Activated naive CD8-positive, alpha-beta T cell treated with anti-CD3 and anti-CD28 coated beads, Interleukin-2, amount 10 ng/mL, durations not matched to agents 7 days and 5 days (primary cell): ENCODE measurements at regions not wholly inside any gene's neighbourhood (a gene's known extent, or its start where the extent isn't known, plus 50 kb on each side); places are given as distances from the start of the nearest gene placed in this dataset.
A peak's percentile ranks its signal among the peaks of the same experiment; 100 is the strongest.
"Not testable (repeated sequence)": the region's sequence is repeated elsewhere in the genome, so short reads cannot be mapped to it uniquely, and the experiment has no call there.

Experiments
- ATAC-seq: fragments of 150-1000 bp; cut with Tn5 transposase; one replicate; pipeline ENCODE4 v1.10.0; 2021; ENCODE audit warnings: low read depth, moderate library complexity
- POLR2A ChIA-PET: fragments of 350-600 bp; sonication (Branson Sonifier 250); formaldehyde crosslinking; loops from one replicate; lab custom pipeline; 2021; ENCODE audit warnings: antibody characterized with exemption; lab: Charles Lee
- DNase-seq: peaks from one replicate; pipeline ENCODE4 v3.0.0; 2021
- H3K27ac Mint-ChIP-seq: one replicate; pipeline ENCODE4 v1.8.0; 2022; ENCODE audit warnings: mild to moderate bottlenecking, mixed read lengths
- H3K27me3 Mint-ChIP-seq: one replicate; pipeline ENCODE4 v1.8.0; 2022; ENCODE audit warnings: mild to moderate bottlenecking, moderate library complexity, mixed read lengths
- H3K36me3 Mint-ChIP-seq: one replicate; pipeline ENCODE4 v1.8.0; 2021; ENCODE audit warnings: mild to moderate bottlenecking, mixed read lengths
- H3K4me1 Mint-ChIP-seq: one replicate; pipeline ENCODE4 v1.8.0; 2021; ENCODE audit warnings: mixed read lengths
- H3K4me3 Mint-ChIP-seq: one replicate; pipeline ENCODE4 v1.8.0; 2022; ENCODE audit warnings: mild to moderate bottlenecking, moderate library complexity, mixed read lengths
- H3K9me3 Mint-ChIP-seq: one replicate; pipeline ENCODE4 v1.8.0; 2021; ENCODE audit warnings: mixed read lengths

DNA sequence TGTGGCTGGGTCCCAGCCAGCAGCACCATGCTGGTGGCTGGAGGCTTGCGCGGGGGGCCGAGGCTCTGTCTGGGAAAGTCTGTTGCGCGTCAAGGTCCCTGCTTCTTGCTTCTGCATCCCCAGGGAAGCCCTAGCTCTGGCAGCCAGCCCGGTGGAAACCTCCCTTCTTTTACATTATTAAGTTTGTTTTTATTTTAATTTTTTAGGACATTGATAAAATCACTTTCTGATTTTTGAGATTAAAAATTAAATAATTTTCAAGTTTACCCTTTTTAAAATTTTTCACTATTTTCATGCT is 81.6 kb downstream of the TRIM51G start:
- H3K36me3 Mint-ChIP-seq, H3K4me3 Mint-ChIP-seq, ATAC-seq, H3K9me3 Mint-ChIP-seq, H3K27ac Mint-ChIP-seq, H3K27me3 Mint-ChIP-seq, POLR2A ChIA-PET, DNase-seq, H3K4me1 Mint-ChIP-seq: not testable (repeated sequence)

GRCh38 chr11:48901381-48902152 is 82.1 kb downstream of the TRIM51G start:
- H3K27ac Mint-ChIP-seq, H3K36me3 Mint-ChIP-seq, H3K4me3 Mint-ChIP-seq, H3K9me3 Mint-ChIP-seq, H3K27me3 Mint-ChIP-seq, H3K4me1 Mint-ChIP-seq, POLR2A ChIA-PET, ATAC-seq: not testable (repeated sequence)
- DNase-seq, result peak; percentile 10

DNA sequence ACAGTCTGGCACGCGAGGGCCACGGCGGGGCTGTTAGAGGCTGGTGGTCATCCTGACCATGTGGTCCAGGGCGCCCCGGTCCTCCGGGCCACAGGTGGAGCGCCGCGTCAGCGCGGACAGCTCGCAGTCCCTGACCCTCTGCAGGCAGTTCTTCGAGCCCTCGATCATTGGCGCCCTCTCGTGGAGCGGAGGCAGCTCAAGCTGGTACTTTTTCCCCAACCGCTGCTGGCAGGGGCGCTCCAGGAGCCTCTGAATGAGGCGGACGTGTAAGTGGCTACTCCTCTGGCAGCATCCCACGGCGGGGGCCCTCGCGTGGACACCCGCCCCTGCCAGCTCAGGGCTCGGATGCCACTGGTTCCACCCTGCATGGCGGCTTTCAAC is 82.9 kb downstream of the TRIM51G start:
- H3K36me3 Mint-ChIP-seq, ATAC-seq, H3K9me3 Mint-ChIP-seq, H3K4me3 Mint-ChIP-seq, H3K4me1 Mint-ChIP-seq, H3K27ac Mint-ChIP-seq, POLR2A ChIA-PET, H3K27me3 Mint-ChIP-seq: not testable (repeated sequence)
- peak; percentile 17 for DNase-seq

DNA sequence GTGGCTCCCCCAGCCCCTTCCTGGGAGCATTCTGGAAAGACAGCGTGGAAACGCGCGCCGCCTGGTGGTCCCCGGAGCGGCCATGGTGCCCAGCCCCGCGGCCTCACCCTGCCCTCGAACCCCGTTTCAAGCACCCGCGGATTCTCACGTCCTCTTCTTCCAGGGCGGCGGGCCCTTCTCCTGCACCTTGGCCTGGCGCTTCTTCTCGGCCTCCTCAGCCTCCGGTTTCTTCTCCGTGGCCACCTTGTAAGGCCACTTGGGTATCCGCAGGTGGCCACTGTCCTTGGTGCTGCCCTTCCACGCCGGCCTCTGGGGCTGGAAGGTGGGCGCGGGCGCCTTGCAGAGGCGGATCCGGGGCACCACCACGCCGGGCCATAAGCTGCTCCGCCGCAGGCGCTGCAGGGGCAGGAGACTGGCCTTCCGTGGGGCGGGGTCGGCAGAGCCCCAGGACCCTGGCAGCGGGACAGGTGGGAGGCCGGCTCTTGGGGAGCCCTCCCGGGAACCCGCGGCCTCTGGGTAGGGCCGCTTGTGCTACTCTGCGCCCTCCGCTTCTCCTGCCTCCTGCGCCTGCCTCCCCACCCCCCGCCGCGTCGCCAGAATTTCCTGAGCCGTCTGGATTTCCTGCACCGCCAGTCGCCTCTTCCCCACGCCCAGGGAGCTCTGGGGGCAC is 83.4 kb downstream of the TRIM51G start:
- Mint-ChIP-seq H3K9me3 (no peaks in the 10 kb centered on the region), H3K4me1 (no peaks in the 10 kb centered on the region), H3K27me3 (no peaks in the 10 kb centered on the region), H3K36me3 (no peaks in the 10 kb centered on the region), H3K27ac (no peak overlapping the region), H3K4me3 (no peak overlapping the region)
- no peak for ATAC-seq
- DNase-seq, result peak; percentile 11
- POLR2A ChIA-PET, result no interaction called here

- H3K9me3 Mint-ChIP-seq, result peaks cover 5% of the 10 kb centered on the region
- no peak overlapping the region for H3K27ac Mint-ChIP-seq
- no peaks in the 10 kb centered on the region for H3K4me1 Mint-ChIP-seq
- no peaks in the 10 kb centered on the region for H3K27me3 Mint-ChIP-seq
- H3K36me3 Mint-ChIP-seq, result no peaks in the 10 kb centered on the region
- H3K4me3 Mint-ChIP-seq, result no peak overlapping the region
- no peak for ATAC-seq
- POLR2A ChIA-PET, result no interaction called here
- no peak for DNase-seq
Measured at GRCh38 chr11:48880021-48880441, 103.7 kb downstream of the TRIM51G start.

DNA sequence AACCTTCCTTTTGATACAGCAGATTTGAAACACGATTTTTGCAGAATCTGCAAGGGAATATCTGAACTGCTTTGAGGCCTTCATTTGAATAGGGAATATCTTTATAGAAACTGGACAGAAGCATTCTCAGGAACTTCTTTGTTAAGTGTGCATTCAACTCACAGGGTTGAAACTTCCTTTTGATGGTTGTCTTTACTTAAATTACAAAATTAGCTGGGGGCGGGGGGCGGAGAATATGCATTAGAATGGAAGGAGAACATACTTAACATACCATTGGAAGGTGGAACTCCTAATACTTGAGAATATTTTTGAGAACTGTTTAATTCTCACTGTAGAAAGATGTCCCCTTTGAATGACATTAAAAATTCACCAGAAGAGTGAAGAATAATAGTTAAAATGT is 104.4 kb downstream of the TRIM51G start:
- ATAC-seq, result no peak
- no peak for DNase-seq
- POLR2A ChIA-PET, result no interaction called here
- Mint-ChIP-seq H3K27ac (no peak overlapping the region), H3K27me3 (no peaks in the 10 kb centered on the region), H3K9me3 (peaks cover 7% of the 10 kb centered on the region), H3K4me1 (no peaks in the 10 kb centered on the region), H3K4me3 (no peak overlapping the region), H3K36me3 (no peaks in the 10 kb centered on the region)
